ENCODE measurements at regions not wholly inside any gene's neighbourhood (a gene's known extent, or its start where the extent isn't known, plus 50 kb on each side); places are given as distances from the start of the nearest gene placed in this dataset.

DNA sequence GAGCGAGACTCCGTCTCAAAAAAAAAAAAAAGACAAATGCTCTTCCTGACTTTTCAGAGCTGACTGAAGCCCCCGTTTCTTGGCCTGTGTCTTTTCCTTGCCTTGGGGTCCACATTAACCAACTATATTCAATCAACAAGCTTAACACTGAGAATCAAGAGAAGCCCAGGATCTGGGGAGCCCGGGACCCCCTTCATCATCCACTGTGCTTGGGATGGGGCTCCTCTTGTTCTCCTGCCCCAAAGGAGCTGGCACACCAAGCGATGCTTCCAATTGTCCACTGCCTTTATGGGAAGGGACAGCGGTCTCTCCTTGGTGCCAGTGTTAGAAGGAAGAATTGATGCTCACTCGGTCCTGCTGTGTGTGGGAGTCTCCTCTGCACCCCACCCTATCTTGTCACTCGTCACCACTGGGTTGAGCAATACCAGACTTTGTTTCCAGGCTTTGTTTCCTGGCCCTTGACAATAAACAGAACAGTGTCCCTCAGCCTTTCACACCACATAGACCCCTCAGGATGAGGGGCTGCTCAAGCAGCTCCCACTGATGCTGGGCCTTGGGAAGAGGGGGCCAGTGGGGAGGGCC, 146.7 kb downstream of the KCNJ12 start:
- TF ChIP-seq, protein P1, sequence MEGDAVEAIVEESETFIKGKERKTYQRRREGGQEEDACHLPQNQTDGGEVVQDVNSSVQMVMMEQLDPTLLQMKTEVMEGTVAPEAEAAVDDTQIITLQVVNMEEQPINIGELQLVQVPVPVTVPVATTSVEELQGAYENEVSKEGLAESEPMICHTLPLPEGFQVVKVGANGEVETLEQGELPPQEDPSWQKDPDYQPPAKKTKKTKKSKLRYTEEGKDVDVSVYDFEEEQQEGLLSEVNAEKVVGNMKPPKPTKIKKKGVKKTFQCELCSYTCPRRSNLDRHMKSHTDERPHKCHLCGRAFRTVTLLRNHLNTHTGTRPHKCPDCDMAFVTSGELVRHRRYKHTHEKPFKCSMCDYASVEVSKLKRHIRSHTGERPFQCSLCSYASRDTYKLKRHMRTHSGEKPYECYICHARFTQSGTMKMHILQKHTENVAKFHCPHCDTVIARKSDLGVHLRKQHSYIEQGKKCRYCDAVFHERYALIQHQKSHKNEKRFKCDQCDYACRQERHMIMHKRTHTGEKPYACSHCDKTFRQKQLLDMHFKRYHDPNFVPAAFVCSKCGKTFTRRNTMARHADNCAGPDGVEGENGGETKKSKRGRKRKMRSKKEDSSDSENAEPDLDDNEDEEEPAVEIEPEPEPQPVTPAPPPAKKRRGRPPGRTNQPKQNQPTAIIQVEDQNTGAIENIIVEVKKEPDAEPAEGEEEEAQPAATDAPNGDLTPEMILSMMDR (IDR thresholded peaks at IDR 0.05; ENCODE audit: borderline replicate concordance, control extremely low read depth, extremely low read depth, insufficient read depth, missing control alignments), result no peak
- no peak for DNase-seq (ENCODE audit: low spot score)
- in situ Hi-C loops (cut with MboI; ENCODE audit: low sequenced_read_pairs, unreplicated experiment), result loop anchor here (10.0 to 25.0 kb wide), 3 partner anchors 58 to 411 kb away; partner anchors contain the start of gene MAP2K3

DNA sequence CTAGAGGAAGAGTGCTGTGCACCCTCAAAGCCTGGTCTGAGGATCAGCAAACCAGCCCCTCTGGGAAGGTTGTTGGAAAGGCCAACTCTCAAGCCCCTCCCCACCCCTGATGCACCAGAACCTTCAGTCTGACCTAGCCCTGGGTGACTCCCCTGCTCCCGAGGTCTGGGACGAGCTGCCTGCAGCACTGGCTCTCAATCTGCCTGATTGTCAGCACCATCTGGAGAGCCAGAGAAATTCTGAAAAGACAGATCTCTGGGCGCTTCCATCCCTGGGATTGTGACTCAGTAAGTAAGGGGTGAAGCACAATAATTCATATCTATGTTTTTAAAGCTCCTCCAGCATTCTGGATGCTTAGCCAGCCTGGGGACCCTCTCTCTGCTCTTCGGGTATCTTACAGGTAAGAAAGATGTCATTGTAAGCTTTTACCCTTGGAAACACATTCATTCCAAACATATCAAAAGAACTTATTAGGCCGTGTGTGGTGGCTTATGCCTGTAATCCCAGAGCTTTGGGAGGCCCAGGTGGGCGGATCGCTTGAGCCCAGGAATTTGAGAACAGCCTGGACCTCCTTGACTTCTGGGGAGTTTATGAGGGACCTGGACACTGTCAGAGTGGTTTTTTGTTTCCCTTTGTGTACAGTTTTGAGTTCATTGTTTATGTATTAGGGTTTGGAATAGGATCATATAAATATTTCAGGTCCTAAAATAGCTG, 147.5 kb downstream of the KCNJ12 start:
- in situ Hi-C loops (cut with MboI; ENCODE audit: low sequenced_read_pairs, unreplicated experiment), result loop anchor here (10.0 to 25.0 kb wide), 3 partner anchors 59 to 411 kb away; partner anchors contain the start of gene MAP2K3
- DNase-seq (ENCODE audit: low spot score), result no peak
- TF ChIP-seq, protein P1 (IDR thresholded peaks at IDR 0.05; ENCODE audit: borderline replicate concordance, control extremely low read depth, extremely low read depth, insufficient read depth, missing control alignments), result no peak

DNA sequence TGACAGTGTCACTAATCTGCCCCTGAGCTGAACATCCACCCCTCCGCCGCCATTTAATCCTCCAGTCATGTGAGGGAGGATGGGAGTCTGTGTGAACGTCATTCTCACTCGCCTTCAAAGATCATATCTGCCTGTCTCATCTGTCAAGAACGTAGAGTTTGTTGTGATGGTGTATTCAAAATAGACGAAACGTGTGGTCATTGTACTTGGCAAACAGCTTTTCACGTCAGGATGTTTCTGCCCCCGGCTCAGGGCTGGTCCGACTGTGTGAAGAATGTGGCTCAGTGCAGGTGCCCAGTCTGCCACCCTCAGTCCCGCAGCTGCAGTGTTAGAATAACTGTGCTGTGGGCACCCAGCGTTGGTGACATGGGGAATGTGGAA, 148.0 kb downstream of the KCNJ12 start:
- in situ Hi-C loops (cut with MboI; ENCODE audit: low sequenced_read_pairs, unreplicated experiment), result loop anchor here (10.0 to 25.0 kb wide), 3 partner anchors 59 to 412 kb away; partner anchors contain the start of gene MAP2K3
- DNase-seq (ENCODE audit: low spot score), result no peak
- TF ChIP-seq, protein P1 (IDR thresholded peaks at IDR 0.05; ENCODE audit: borderline replicate concordance, control extremely low read depth, extremely low read depth, insufficient read depth, missing control alignments), result no peak

DNA sequence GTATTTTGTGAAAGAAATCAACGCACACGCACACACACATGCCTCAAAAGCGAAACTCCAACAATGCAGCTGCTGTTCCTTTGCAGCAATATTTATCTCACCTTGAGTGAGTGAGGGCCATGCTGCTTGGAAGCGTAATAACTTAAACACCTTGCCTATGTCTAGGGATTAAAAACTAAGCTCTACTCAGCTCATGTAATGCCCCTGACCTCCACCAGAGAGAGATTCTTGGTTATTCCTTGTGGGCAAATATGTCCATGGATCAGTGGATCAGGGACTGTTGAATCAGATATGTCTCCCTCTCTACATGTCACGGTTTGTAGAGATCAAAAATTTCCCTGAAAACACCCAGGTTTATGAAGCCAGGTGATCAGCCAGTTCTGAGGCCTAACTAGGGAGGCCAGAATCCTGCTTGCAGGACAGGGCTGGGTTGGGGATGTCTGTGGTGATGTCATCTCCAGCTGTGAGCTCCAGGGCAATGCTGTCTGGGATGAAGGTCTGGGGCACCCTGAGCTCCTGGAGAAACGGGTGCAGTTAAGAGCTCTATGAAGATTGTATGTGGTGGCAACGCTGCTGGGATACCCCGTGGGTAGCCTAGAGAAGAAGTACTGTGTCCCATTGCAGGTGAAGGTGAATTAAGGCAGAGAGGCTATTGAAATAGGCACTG, 149.4 kb downstream of the KCNJ12 start:
- no peak for DNase-seq (ENCODE audit: low spot score)
- in situ Hi-C loops (cut with MboI; ENCODE audit: low sequenced_read_pairs, unreplicated experiment), result loop anchor here (10.0 kb wide), 1 partner anchor 61 kb away; no protein-coding TSS in a partner anchor
- TF ChIP-seq, protein P1 (IDR thresholded peaks at IDR 0.05; ENCODE audit: borderline replicate concordance, control extremely low read depth, extremely low read depth, insufficient read depth, missing control alignments), result no peak

DNA sequence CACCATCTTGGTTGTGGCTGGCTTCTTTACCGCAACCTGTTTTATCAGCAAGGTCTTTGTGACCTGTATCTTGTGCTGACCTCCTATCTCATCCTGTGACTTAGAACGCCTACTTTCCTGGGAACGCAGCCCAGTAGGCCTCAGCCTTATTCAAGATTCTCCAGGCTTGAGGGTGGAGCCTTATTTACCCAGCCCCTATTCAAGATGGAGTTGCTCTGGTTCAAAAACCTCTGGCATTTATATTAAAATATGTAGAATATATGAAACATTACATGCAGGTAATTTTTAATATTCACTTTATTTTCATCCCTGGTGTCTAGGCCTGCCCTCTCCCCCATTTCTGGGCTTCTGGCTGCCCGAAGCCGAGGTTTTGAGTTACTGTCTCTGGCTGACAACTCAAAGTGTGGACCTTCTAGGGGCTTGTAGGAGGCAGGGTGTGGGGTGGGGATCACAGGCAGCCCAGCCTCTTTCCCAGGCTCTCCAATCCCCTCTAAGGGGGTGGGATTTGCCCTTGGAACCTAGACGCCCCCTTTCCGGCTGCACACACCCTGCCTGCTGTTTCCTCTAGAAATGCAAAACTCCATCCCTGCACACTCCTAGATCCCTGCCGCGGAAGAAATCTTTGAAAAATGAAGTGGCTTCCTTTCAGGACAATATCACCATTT, 152.0 kb downstream of the KCNJ12 start:
- TF ChIP-seq, protein P1 (IDR thresholded peaks at IDR 0.05; ENCODE audit: borderline replicate concordance, control extremely low read depth, extremely low read depth, insufficient read depth, missing control alignments), result no peak
- no peak for DNase-seq (ENCODE audit: low spot score)
- in situ Hi-C loops (cut with MboI; ENCODE audit: low sequenced_read_pairs, unreplicated experiment), result loop anchor here (10.0 kb wide), 1 partner anchor 63 kb away; no protein-coding TSS in a partner anchor

DNA sequence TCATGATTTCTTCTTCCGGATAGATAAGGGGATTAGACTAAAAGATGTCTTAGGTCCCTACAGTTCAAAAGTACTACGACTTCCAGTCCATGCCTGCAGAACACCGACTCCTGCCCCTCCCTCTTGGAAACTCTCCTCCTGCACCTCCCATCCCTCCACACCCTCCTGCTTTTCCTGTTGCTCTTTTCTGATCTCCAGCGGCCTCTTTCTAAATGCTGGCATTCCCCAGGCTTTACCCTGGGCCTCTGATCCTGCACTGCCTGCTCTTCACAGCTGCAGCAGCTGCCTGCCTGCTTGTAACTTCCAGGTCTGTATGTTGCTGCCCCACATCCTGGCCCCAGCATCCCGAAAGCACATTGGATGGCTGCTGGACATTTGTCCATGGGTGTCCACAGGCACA, 154.2 kb downstream of the KCNJ12 start:
- in situ Hi-C loops (cut with MboI; ENCODE audit: low sequenced_read_pairs, unreplicated experiment), result no loop called here
- TF ChIP-seq, protein P1 (IDR thresholded peaks at IDR 0.05; ENCODE audit: borderline replicate concordance, control extremely low read depth, extremely low read depth, insufficient read depth, missing control alignments), result no peak
- DNase-seq (ENCODE audit: low spot score), result no peak
